GM18861 (cell line): ENCODE measurements at regions not wholly inside any gene's neighbourhood (a gene's known extent, or its start where the extent isn't known, plus 50 kb on each side); places are given as distances from the start of the nearest gene placed in this dataset.
"Not testable (repeated sequence)": the region's sequence is repeated elsewhere in the genome, so short reads cannot be mapped to it uniquely, and the experiment has no call there.

Experiments
- ATAC-seq: cut with Tn5 transposase; IDR thresholded peaks from one replicate; pipeline ENCODE4 v1.9.1; 2021; ENCODE audit not compliant: unreplicated experiment

DNA sequence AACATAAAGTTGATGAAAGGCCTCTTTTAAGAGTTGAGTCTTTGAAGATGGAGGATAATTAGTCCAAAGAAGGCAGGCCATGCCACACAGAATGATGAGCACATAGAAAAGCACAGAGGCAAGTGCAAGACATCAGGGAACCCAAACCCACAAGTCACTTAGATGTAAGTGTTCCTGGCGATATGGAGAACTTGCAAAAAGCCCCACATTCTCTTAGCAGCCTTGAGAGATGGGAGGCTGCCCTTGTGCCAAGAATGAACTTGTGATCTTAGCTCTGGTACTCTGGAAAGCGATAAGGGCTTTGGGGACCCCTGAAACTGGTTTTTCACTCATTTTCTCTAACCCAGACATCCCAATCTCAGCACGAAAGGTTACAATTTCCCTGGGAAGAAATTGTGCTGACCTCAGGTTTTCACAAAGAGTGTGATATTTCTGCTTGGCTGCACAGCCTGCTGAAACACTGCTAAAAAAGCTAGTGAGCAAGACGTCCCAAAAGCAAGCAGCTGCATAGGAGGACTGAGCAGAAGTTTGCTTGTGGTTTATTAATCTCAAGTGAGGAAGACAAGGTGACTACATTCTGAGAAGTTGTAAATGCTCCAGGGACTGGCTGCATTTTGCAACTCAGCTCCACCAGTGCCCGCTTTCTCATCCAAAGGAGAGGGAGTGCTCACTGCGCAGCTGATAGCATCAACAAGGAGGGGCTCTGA lies 496.9 kb upstream of the CAMK1G start:
- ATAC-seq: peak; percentile 95

DNA sequence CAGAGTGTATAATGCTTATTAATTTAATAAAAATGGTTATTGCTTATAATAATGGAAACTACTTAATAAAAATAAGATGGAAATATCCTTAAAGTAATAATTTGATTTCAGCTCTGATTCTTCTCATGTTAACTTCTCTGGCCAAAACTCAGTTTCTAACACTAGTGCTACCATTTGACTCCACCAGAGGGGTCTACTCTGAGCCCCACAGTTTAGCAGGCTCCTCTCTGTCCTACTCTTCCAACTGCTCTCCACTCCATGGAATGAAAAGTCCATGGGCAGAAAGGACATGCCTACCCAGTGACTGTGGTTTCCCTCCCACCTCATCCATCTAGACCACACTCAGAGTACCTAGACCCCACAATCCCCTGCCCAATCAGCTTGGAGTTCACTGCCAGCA lies 489.1 kb upstream of the CAMK1G start:
- ATAC-seq: no peak

DNA sequence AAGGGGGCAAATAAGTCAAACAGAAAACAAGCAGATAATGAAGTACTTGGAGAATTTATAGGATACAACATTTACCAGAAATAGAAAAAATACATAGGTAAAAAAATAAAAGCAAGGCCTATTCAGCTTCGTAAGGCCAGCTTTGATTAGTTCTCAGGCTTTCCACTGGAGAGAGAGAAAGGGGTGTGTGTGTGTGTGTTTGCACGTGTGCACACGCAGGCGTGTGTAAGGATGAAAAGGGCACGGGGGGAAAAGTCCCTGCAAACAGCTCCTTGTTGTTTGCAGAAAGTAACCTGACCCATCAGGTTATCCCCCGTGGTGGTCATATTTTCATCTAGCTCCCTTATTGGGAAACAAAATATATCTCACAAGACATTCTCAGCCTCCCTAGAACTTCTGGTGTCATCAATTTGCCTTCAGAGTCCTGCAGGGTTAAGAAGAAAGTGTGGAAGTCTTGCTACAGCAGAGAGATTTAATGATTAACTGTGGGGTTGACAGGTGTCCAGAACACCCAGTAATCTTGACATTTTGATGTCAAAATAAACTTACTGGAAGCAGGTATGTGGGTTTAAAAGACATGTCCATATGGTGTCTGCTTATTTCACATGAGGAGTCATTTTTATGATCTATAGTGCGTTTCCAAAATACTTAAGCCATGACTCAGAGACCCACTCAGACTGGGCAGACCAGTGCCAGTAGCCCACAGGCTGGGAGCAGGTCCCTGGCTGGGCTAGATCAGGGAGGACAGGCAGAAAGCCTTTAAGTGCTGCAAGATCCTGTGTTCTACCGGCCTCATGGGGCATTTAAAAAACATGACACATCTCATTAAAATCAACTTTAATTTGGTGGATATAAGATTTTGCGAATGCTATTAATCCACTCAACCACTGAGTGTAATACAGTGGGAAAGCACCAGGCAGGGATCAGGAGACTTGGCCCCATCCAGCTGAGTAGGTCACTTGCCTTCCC lies 487.6 kb upstream of the CAMK1G start:
- ATAC-seq: peak; percentile 71

DNA sequence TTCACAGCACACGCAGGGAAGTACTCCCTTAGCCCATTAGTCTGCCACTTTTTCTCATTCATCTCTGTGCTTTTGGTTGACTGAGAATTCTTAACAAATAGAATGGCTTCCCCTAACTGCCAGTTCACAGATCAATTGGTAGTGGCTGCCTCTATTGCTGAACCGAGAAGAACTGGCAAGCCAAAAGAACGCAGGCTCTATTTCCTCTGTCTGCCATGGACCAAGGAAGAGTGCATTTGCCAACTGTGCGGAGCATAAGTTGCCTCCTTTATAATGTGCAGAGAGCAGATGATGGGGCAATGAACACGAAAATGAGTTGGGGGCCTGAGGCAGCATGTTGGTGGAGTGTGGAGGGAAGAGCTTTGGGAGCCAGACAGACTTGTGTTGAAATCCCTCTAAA lies 483.1 kb upstream of the CAMK1G start:
- ATAC-seq: no peak

DNA sequence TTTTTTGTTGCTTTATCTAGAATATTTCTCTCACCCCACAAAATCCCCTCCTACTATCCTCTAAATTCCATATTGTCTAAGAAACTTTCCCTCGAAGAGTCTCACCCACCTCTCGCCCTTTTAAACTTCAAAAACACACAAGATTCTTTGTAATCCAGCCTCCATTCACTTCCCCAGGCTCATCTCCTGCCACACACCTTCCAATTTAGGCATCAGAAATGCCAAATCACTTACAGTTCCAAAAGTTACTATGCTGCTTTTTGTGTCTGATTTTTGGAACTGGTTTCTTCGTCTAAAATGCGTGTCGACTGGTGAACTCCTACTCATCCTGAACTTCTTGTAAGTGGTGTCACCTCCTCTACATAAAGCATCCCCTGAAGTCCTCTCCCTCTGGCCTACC lies 482.4 kb upstream of the CAMK1G start:
- ATAC-seq: no peak

DNA sequence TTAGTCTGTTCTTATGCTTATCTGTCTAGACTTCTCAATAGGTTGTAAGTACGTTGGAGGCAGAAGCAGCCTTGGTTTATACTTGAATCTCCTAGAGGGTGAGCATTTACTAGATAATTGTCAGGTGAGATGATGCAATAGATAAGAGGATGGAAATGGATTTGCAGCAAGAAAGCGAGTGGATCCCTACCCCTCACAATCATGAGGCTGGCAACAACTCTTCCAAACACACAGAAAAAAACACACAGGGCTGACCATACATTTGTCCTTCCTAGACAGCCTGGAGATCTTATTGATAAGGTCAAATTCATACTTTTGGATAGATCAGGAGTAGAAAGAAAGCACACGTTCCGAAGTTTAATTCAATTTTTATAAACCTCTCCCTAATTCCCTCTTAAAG lies 481.4 kb upstream of the CAMK1G start:
- no peak for ATAC-seq

DNA sequence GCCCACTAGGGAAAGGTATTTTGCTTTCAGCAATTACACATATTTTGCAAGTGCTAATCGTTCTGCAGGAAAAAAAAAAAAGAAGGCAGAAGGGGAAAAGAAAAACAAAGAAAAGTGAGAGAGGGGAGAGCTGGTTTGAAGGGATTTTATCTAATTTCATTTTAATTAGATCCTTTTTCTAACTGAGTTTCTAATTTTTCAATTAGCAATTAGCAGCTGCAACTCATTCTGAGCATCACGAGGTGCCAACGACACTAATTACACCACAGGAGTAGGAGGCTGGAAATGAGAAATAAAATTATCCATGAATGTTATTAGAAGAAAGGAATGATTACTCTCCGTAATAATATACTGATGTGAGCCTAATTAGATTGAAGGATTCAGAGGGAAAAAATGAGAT lies 481.0 kb upstream of the CAMK1G start:
- no peak for ATAC-seq

DNA sequence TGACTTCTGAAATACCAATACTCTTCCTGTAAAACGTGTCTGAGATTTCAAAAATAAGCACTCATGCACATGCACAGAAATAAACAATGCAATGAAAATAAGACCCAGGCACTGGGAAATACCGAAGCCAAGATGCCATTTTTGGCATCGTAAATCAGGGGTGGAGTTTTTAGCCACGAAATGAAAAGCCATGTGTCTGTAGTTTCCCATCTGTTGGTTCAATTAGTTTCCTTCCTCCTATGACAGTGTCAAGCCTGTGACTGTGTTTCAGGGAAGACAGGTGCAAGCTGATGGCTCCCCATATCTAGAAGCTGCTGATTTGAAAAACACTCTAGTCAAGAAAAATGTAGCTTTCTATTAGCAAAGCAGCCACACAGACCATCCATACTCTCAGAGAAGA lies 480.4 kb upstream of the CAMK1G start:
- ATAC-seq: no peak

DNA sequence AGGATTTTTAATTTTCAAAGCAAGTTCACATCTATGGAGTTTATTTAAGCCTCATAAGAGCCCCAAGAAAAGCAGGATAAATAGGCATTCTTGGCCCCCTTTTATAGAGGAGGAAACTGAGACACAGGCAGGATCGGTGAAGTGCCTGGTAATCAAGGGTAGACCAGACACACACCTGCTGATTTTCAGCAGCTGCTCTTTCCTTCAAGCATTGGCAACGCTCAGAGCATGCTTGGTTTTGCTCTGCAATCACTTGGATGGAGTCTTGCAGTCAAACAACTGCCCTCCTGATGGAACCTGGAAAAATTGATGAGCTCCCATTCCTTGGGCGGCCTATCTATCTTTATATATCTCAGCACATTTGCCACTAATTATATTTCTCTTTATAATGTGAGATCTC lies 478.9 kb upstream of the CAMK1G start:
- no peak for ATAC-seq

DNA sequence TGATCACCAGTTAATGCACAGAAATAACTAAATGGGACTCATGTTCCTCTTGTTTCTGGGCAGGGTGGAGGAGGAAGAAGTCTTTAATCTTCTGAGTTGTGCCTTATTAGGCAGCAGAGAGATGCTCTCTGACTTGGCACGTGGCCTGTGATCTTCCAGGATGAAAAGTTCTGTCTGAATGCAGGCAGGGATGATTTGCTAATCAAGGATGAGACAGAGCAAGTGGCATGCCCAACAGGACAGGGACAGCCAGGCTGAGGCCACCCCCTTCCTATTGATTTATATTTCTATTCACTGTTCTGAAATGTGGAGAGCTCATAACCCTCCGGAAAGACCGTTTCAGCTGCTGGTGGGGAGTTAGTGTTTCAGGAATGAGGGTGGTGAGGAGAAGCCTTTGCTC lies 477.8 kb upstream of the CAMK1G start:
- ATAC-seq: no peak

DNA sequence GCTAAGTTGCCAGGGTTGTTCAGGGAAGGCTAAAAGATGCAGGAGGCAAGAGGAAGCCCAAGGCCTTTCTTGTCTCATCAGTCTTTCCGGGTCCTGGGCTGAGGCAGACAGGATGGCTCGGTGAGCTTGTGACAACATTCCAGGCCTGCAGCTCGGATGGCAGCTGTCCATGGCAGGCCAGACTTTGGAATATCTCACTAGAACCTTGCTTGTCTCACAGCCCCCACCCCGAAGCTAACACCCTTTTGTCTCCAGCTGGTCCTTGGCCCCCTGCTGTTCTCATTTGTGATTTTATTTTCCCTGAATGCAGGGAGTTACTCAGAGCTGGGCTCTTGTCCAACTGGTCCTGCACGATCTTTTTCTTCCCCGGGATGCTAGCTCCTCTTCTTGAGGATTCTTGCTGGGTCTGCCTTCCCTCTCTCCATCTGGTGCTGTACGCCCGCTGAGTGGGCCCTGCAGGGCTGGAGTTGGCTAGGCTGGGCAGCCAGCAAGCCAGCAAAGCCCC lies 477.2 kb upstream of the CAMK1G start:
- no peak for ATAC-seq

DNA sequence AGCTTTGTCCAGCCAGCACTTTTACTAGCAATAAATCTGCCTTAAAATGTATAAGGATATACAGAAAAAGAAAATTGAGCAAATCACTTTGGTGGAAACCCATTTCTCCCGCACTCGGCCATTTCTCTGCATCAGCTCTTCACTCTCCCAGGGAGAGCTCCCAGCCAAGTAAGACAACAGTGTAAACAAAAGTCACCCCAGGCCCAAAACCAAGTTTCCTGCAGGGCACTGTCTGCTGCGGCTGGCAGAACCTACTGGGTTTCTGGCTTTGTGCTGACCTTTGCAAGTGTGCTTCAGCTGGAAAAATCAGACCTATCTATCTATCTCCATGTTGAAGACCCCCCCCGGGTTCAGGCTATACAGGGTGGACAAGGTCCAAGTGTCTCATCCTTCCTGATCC lies 476.7 kb upstream of the CAMK1G start:
- ATAC-seq: no peak

DNA sequence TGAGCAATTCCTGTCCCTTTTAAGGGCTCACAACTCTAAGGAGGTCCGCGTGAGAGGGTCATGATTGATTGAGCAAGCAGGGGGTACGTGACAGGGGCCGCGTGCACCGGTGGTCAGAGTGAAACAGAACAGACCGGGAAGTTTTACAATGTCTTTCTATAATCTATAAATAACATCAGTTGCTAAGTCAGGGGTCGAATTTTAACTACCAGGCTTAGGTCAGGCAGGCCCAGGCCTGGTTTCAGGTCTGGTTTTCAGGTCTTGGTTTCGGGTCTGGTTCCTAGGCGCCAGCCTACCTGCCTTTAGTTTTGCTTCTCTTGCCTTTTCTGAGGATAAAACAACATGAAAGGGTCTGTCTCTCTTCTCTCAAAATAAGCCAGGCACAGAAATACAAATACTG lies 476.0 kb upstream of the CAMK1G start:
- peak; percentile 45 for ATAC-seq

DNA sequence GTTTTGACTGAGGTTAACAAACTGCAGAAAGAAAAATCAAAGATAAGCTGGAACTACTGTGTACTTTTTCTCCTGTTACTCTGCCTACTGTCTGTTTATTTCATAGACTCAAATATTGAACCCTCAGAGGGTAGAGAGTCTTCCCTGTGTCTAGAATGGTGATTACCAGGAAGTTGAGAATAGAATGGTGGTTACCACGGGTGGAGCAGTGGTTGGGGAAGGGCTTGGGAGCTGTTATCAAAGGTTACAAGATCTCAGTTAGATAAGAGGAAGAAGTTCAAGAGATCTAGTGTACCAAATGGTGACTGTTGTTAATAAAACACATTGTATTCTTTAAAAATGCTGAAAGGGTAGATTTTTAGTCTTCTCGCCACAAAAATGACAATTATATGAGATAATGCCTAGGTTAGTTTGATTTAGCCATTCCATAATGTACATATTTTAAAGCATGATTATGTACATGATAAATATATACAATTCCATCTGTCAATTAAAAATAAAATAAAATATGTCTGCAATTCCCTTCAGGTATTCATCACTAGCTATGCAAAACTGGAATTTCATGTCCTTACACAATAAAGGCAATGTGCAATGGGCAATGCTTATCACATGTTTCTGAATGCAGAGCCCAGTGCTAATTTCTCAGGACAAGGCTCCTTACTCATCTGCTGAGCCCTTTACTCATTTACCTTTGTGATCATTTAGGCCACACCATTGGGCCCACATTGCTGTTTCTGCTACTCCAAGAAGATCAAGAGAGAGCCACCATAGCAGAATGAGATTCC lies 474.3 kb upstream of the CAMK1G start:
- no peak for ATAC-seq

DNA sequence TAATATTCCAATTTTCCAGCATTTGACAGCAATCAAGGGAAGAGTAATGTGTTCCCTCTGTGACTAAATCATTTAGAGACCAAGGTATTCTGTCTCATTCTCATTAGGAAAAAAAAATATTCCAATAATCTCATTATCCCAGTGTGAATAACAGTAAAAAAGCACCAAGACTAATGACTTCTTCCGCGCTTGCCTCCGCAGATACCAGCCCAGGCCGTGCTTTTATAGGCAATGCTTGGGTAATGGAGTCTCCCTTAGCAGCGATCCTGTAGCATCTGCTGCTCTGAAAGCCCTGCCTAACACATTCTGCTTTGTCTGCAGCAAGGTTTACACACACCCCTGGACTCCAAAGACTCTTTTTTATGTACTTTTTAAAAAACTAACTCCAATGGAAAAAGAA lies 470.0 kb upstream of the CAMK1G start:
- ATAC-seq: no peak

DNA sequence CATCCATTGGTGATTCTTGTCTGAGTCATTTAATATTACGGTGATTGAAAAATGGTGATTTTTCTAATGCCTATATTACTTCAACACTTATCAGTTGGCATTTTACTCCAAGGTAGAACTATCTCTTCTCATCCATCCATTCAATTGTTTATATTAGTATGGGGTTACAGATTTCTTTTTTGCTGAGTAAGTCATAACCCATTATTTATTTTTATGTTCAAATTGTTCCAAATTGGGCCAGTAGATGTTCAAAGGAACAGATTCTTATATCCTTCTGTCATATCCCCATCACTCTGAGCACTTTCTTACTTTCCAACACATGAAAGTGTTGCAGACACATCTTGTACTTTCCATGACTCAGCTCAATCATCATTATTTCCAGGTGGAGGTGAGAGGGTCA lies 466.8 kb upstream of the CAMK1G start:
- no peak for ATAC-seq

DNA sequence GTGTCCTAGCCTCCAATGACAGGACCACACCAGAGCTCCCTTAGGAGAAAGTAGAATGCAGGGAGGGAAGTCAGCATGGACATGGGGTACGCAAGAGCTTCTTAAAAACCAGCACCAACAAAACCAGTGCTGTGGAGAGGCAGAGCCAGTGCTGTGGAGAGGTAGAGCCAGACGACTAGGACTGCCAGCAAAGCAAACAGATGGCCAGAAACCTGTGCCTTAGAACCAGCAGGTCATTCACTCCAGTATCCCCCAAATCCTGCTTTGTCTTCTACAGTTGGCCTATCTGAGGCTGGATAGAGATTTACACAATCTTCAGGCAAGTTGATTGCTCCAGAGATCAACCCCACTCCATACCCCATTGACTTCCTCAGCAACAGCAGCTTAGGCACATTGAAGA lies 459.9 kb upstream of the CAMK1G start:
- no peak for ATAC-seq

DNA sequence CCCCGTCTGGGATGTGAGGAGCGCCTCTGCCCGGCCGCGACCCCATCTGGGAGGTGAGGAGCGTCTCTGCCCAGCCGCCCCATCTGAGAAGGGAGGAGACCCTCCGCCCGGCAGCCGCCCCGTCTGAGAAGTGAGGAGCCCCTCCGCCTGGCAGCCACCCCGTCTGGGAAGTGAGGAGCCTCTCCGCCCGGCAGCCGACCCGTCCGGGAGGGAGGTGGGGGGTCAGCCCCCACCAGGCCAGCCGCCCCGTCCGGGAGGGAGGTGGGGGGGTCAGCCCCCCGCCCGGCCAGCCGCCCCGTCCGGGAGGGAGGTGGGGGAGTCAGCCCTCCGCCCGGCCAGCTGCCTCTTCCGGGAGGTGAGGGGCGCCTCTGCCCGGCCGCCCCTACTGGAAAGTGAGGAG lies 454.4 kb upstream of the CAMK1G start:
- ATAC-seq: not testable (repeated sequence)

DNA sequence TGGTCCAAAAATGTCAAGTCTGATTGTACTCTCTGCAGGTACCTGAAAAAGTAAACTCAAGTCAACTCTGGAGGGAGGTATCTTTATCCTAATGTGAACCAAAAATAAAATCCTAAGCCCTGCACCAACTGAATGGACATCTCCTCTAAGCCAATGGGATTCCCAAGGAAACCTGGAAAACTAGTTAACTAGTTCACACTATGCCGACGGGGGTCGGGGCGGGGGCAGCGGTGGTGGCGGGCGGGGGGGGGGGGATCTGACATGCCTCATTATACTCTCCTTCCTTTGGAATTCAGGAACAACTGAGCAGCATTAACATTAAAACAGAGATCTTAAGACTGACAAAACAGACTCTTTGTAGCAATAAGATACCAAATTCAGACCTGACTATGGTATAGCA lies 452.6 kb upstream of the CAMK1G start:
- ATAC-seq: no peak

DNA sequence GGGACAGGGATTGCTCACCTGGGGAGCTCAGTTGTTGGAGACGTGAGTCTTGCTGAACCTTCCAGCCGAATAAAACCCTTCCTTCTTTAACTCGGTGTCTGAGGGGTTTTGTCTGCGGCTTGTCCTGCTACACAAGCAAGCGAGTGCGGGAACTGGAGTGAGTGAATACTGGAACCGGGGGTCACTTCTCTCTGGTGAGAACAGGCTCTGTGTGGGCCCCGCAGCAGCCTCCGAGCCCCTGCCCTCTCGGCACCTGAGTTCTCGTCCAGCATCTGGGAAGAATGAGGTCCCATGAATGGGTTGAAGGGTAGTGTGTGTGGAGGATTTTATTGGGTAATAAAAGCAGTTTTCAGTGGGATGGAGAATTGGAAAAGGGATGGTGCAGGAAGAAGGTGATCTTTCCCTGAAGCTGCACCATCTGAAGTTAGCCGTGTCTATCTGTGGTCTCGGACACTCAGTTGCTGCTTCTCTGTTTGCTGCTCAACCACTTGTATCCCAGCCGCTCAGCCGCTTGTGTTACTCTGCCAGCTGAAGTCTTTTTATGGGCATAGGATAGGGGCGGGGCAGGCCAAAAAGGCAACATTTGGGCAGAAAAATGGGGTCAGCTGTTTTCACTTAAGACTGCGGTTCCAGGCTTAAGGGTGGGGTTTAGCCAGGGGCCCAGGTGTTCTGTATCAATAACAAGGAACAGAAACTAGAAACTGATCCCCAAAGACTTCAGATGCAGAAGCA lies 450.6 kb upstream of the CAMK1G start:
- ATAC-seq: no peak

DNA sequence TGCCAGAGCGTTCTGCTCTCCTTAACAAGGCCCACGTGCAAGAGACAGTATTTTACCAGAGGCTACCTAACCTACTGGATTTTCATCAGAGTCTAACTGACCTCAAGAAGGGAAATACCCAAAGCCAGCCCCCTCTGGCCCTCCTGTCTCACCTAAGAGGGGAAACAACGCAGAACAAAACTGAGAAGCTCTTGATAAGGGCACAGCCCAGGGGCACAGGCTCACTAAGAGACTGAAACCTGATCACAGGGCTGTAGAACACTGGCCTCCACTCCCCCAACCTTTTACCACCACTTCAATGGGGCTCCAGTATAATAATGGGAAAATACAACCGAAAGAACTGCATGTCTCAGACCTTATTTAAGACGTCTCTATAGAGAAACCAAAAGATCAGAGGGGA lies 449.5 kb upstream of the CAMK1G start:
- no peak for ATAC-seq
